GM12878 (cell line): ENCODE measurements at regions not wholly inside any gene's neighbourhood (a gene's known extent, or its start where the extent isn't known, plus 50 kb on each side); places are given as distances from the start of the nearest gene placed in this dataset.
A peak's percentile ranks its signal among the peaks of the same experiment; 100 is the strongest.
"Not testable (repeated sequence)": the region's sequence is repeated elsewhere in the genome, so short reads cannot be mapped to it uniquely, and the experiment has no call there.

Experiments
- ATAC-seq: fragments of 200-7000 bp; cut with Tn5 transposase; 3 replicates; pipeline ENCODE4 v1.9.1; 2020; ENCODE audit warnings: mild to moderate bottlenecking, moderate library complexity
- BruUV-seq: library from RNA; stranded (reverse); fragments of 400-500 nt; replicated peaks from 2 replicates; lab custom pipeline; 2021; lab: Mats Ljungman, UMichigan
- CTCF ChIA-PET: fragments of 300-600 bp; sonication (Branson Sonifier 250); formaldehyde crosslinking; extraction: SDS; loops from one replicate; lab custom pipeline; 2021; ENCODE audit warnings: inconsistent platforms; lab: Yijun Ruan, JAX
- POLR2A ChIA-PET: fragments of 350-600 bp; formaldehyde crosslinking; extraction: SDS; loops from one replicate; lab custom pipeline; 2021; ENCODE audit warnings: inconsistent platforms; lab: Charles Lee
- RAD21 ChIA-PET: fragments of 300-600 bp; sonication (Branson Sonifier 250); formaldehyde crosslinking; loops from one replicate; lab custom pipeline; 2023; ENCODE audit warnings: antibody characterized with exemption; ENCODE audit not compliant: unreplicated experiment; lab: Charles Lee
- SMC1A ChIA-PET: fragments of 300-600 bp; sonication (Branson Sonifier 250); formaldehyde crosslinking; loops from one replicate; lab custom pipeline; 2023; ENCODE audit not compliant: unreplicated experiment, uncharacterized antibody; lab: Charles Lee
- DNase-seq: peaks from one replicate; pipeline ENCODE4 v3.0.0-alpha.2; 2011; ENCODE audit warnings: low read depth, low spot score
- FAIRE-seq: peaks from 3 replicates; lab custom pipeline; 2011; peaks lifted over from hg19 to GRCh38; lab: Jason Lieb, UNC
- H2AFZ ChIP-seq: 2 replicates; pipeline ENCODE4 v1.6.0; 2011; ENCODE audit warnings: low read depth, low read length, control low read depth; ENCODE audit not compliant: control insufficient read depth
- H3K27ac ChIP-seq: 2 replicates; pipeline ENCODE4 v1.5.1; 2011; ENCODE audit warnings: control low read depth; ENCODE audit not compliant: control insufficient read depth, insufficient read depth
- H3K27me3 ChIP-seq, 2 experiments: replicated peaks in 1 of 2; 2 replicates each; pipeline versions ENCODE4 v1.6.0 to v1.6.1; 2011; ENCODE audit warnings: low read length in 1 of 2; ENCODE audit not compliant: control insufficient read depth in 2 of 2, insufficient read depth in 2 of 2
- H3K36me3 ChIP-seq, 2 experiments: 2 replicates each; pipeline ENCODE4 v1.5.1; 2011; ENCODE audit warnings: low read length in 1 of 2; ENCODE audit not compliant: control insufficient read depth in 2 of 2, insufficient read depth in 2 of 2
- H3K4me1 ChIP-seq: 2 replicates; pipeline ENCODE4 v1.6.1; 2011; ENCODE audit warnings: mild to moderate bottlenecking, low read length, moderate library complexity, mixed read lengths; ENCODE audit not compliant: control insufficient read depth, insufficient read depth
- H3K4me2 ChIP-seq: 2 replicates; pipeline ENCODE4 v1.6.0; 2011; ENCODE audit warnings: control low read depth; ENCODE audit not compliant: control insufficient read depth, insufficient read depth
- H3K4me3 ChIP-seq: fragments of 200-600 bp; sonication (generic); 2 replicates; pipeline ENCODE4 v1.5.1; 2016
- H3K79me2 ChIP-seq: 2 replicates; pipeline ENCODE4 v1.6.0; 2011; ENCODE audit warnings: low read length; ENCODE audit not compliant: control insufficient read depth, insufficient read depth
- H3K9ac ChIP-seq: 2 replicates; pipeline ENCODE4 v1.8.0; 2011; ENCODE audit warnings: low read length, control low read depth, mixed read lengths; ENCODE audit not compliant: control insufficient read depth, insufficient read depth
- H3K9me3 ChIP-seq: replicated peaks from 3 replicates; pipeline ENCODE4 v1.5.1; 2011; ENCODE audit warnings: mild to moderate bottlenecking, low read length; ENCODE audit not compliant: control insufficient read depth, insufficient read depth
- H4K20me1 ChIP-seq: 2 replicates; pipeline ENCODE4 v1.6.0; 2011; ENCODE audit not compliant: control insufficient read depth, insufficient read depth
- WGBS: methylation state at CpG from one replicate; pipeline ENCODE4 v1.1.6; 2016; ENCODE audit warnings: low lambda C conversion rate; ENCODE audit not compliant: insufficient replicate concordance, insufficient coverage; ENCODE audit errors: missing lambda C conversion rate; 5-methylcytosine and 5-hydroxymethylcytosine counted together
- in situ Hi-C: fragments of 300-500 bp; cut with MboI; formaldehyde crosslinking; loops from 9 replicates; pipeline ENCODE4 v1.14.3; 2018; ENCODE audit warnings: mixed read lengths
- intact Hi-C: fragments of 100-400 bp; cut with micrococcal nuclease; formaldehyde crosslinking; loops from one replicate; pipeline ENCODE4 v1.14.2; 2022; ENCODE audit not compliant: unreplicated experiment

- RAD21 ChIA-PET, in situ Hi-C loops, BruUV-seq, CTCF ChIA-PET, H3K27ac ChIP-seq, SMC1A ChIA-PET, H3K36me3 ChIP-seq, intact Hi-C loops, DNase-seq, H3K4me2 ChIP-seq, H3K9me3 ChIP-seq, H3K79me2 ChIP-seq, POLR2A ChIA-PET, H3K4me3 ChIP-seq, H2AFZ ChIP-seq, H3K27me3 ChIP-seq, H4K20me1 ChIP-seq, H3K4me1 ChIP-seq, H3K9ac ChIP-seq: not testable (repeated sequence)
- ATAC-seq (peak; percentile 84), FAIRE-seq (peak; percentile 68)
- WGBS, result no CpG with 5 or more reads among the region's 2 CpGs
Measured at GRCh38 chr2:110394769-110395168, 77.8 kb downstream of the LIMS4 start.

GRCh38 chr2:110392366-110392765, 80.2 kb downstream of the LIMS4 start:
- not testable (repeated sequence) for H3K9me3 ChIP-seq

GRCh38 chr2:110391035-110391418, 81.6 kb downstream of the LIMS4 start:
- H3K4me3 ChIP-seq, H3K27me3 ChIP-seq, H3K4me1 ChIP-seq, DNase-seq, SMC1A ChIA-PET, in situ Hi-C loops, H3K9ac ChIP-seq, POLR2A ChIA-PET, H3K79me2 ChIP-seq, H4K20me1 ChIP-seq, RAD21 ChIA-PET, H3K9me3 ChIP-seq, H2AFZ ChIP-seq, intact Hi-C loops, FAIRE-seq, ATAC-seq, H3K36me3 ChIP-seq, H3K27ac ChIP-seq, H3K4me2 ChIP-seq, CTCF ChIA-PET, BruUV-seq: not testable (repeated sequence)
- no CpG with 5 or more reads among the region's 5 CpGs for WGBS

More at GRCh38 chr2:110392366-110392765, 80.2 kb downstream of the LIMS4 start:
- H3K4me2 ChIP-seq, H2AFZ ChIP-seq, intact Hi-C loops, H3K9ac ChIP-seq, BruUV-seq, POLR2A ChIA-PET, FAIRE-seq, in situ Hi-C loops, DNase-seq, H3K4me1 ChIP-seq, H3K4me3 ChIP-seq, SMC1A ChIA-PET, H3K79me2 ChIP-seq, CTCF ChIA-PET, H3K27me3 ChIP-seq, RAD21 ChIA-PET, H4K20me1 ChIP-seq, H3K27ac ChIP-seq, H3K36me3 ChIP-seq, ATAC-seq: not testable (repeated sequence)
- WGBS, result 65% methylated on average over 5 of the region's 8 CpGs

- H3K9me3 ChIP-seq, H3K36me3 ChIP-seq, intact Hi-C loops, H4K20me1 ChIP-seq, H2AFZ ChIP-seq, H3K27ac ChIP-seq, DNase-seq, H3K27me3 ChIP-seq, H3K9ac ChIP-seq, BruUV-seq, H3K4me3 ChIP-seq, H3K79me2 ChIP-seq, in situ Hi-C loops, CTCF ChIA-PET, H3K4me1 ChIP-seq, H3K4me2 ChIP-seq, RAD21 ChIA-PET, POLR2A ChIA-PET, SMC1A ChIA-PET: not testable (repeated sequence)
- ATAC-seq, result peak; percentile 70
- 17% methylated on average over 5 of the region's 7 CpGs for WGBS
- peak; percentile 99 for FAIRE-seq
Measured at GRCh38 chr2:110390351-110391034, 82.1 kb downstream of the LIMS4 start.
